GM12891 (cell line): ENCODE measurements at regions not wholly inside any gene's neighbourhood (a gene's known extent, or its start where the extent isn't known, plus 50 kb on each side); places are given as distances from the start of the nearest gene placed in this dataset.

Experiments used
- DNase-seq: peaks from one replicate; pipeline ENCODE4 v3.0.0; 2011; ENCODE audit warnings: low spot score; ENCODE audit not compliant: insufficient read length
- FAIRE-seq: peaks from 2 replicates; lab custom pipeline; 2011; peaks lifted over from hg19 to GRCh38; lab: Jason Lieb, UNC
- PAX5 ChIP-seq: IDR thresholded peaks from 2 replicates; pipeline ENCODE4 v1.6.1; 2011; ENCODE audit warnings: low read length, moderate library complexity, mild to moderate bottlenecking; ENCODE audit not compliant: insufficient read depth, severe bottlenecking
- POLR2A ChIP-seq: IDR thresholded peaks from 2 replicates; pipeline ENCODE4 v1.6.1; 2011; ENCODE audit warnings: low read depth, low read length, control low read depth
- POLR2AphosphoS5 ChIP-seq: IDR thresholded peaks from 2 replicates; pipeline ENCODE4 v1.6.1; 2011; ENCODE audit warnings: low read depth, low read length, control low read depth
- POU2F2 ChIP-seq: IDR thresholded peaks from 2 replicates; pipeline ENCODE4 v1.6.1; 2011; ENCODE audit warnings: low read depth, mild to moderate bottlenecking, control low read depth, low read length, moderate library complexity
- SPI1 ChIP-seq: IDR thresholded peaks from 2 replicates; pipeline ENCODE4 v1.6.1; 2011; ENCODE audit warnings: low read depth, low read length, control low read depth
- TAF1 ChIP-seq: IDR thresholded peaks from 2 replicates; pipeline ENCODE4 v1.6.1; 2011; ENCODE audit warnings: low read depth, low read length, control low read depth

DNA sequence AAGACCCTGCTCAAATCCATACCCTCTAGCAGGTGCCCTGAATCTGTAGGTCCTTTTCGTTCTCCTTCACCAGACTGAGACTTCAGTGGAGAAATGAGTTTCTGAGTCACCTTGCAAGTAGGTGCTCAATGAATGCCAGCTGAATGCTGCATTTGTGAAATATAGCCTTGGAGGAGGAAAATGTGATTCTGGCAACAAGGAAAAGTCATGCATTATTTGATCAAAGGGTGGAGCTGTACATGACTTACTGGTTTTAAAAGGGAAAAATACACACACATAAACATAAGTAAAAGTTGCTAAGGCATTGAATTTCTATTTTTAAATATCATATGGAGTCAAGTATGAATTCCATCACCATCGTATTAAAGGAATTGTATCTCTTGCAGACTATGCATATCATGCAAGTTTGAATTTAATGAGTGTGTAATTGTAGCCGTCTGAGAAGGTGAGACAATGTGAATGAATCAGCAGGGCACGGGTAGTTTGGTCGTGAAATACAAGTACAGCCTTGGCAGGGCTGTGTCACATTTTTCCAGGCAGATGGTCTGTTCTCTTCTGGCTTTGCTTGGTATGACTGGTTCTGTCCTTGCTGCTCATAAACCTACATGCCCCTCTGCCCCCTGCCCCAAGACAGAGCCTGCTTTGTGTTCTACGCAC is 160.8 kb downstream of the COL6A3 start:
- DNase-seq (no peak), FAIRE-seq (no peak)
- no peak for TF ChIP-seq POLR2A
- TF ChIP-seq POLR2AphosphoS5 = no peak
- no peak for TF ChIP-seq POU2F2
- TF ChIP-seq TAF1 = no peak
- no peak for TF ChIP-seq PAX5
- no peak for TF ChIP-seq SPI1

DNA sequence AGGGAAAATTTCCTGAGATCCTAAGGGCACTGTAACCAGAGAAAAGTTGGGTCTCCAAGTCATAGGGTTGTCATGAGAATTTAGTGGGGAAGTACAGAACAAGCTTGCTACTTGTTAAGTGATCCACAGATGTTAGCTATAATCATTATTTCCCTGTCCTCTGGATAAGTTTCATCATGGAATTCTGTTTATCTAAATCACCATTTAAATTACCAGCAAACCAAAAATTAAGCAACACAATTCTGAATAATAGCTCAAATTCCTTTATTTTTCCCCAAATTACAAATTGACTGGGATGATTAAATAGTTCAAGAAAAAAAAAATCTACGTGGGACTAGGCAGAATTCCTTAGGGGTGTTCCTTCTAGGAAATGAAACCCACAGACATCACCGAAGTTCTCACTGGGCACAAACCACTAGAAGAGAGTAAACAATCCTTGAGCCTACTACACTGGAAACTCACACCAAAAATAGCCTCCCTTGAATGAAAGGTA is 159.5 kb downstream of the COL6A3 start:
- DNase-seq = no peak
- FAIRE-seq = no peak
- TF ChIP-seq POLR2AphosphoS5 = no peak
- TF ChIP-seq TAF1 = no peak
- no peak for TF ChIP-seq POU2F2
- no peak for TF ChIP-seq POLR2A
- TF ChIP-seq PAX5 = no peak
- TF ChIP-seq SPI1 = no peak

DNA sequence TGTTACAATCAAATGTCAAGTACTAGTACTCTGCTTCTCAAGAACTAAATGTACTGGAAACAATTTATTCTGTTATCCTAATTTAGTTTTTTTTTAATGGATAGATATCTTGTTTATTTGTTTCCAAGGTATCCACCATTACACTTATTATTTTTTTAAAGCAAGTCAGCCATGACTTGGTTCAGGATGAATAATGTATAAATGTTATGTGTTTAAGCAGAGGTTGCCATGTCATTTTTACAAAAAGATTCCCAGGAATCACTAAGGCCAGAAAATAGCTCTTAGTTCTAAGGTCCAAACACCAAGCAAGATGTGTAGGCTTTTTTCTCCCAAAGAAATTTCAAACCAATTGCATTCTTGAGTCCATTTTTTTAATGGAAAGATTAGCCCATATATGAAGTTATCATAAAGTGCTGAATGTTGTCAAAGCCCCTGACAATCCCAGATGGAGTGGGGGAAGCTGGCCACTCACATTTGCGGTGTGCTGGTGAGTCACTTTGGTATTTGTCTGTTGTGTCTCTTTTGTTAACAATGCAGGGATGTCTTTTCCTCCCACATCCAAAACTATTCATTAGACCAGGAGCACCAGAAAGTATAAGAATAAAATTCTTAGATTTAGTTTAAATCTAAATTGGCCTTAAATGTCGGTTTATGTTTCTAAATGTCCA is 158.9 kb downstream of the COL6A3 start:
- DNase-seq = no peak
- no peak for FAIRE-seq

DNA sequence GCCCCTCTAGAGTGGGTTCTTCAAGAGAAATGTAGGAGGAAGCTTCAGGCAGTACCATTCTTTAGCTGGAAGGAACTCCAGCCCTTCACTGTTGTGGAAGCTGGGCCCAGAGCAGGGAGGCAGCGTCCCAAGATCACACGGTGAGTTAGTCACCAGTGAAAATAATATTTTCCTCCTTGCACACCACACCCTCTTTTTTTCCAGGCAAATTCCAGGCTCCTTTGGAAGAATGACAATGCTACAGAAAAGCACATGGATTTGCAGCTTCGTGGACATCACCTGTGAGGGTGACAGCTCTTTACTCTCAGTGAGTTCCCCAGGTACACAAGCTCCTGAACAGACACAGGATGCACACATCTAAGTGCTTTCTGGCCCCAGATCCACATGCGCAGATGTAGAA is 157.1 kb downstream of the COL6A3 start:
- no peak for TF ChIP-seq SPI1
- DNase-seq (no peak), FAIRE-seq (no peak)

More for the DNA sequence above, 158.9 kb downstream of the COL6A3 start:
- TF ChIP-seq SPI1 (no peak), POLR2AphosphoS5 (no peak), POU2F2 (no peak), POLR2A (no peak), PAX5 (no peak), TAF1 (no peak)

DNA sequence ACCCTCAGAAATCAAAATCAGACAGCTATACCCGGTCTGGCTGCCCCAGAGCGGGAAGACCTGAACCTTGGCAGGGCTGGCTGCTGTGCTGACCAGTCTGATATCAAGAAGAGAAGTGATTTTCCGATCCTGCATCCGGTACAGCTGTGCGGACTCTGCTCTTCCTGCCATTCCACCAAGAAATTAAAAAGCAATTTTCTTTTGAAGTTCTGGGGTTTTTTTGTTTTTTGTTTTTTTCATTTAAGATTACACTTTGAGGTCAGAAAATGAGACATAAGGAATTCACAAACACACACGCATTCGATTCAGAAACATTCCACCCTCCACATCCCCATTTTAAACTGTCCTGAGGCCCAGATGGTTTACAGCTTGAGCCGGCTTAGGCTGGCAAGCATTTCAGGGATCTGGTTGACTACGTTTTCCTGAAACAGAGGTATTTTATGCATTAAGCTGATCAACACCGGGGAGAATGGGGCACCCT is 156.5 kb downstream of the COL6A3 start:
- FAIRE-seq = no peak
- no peak for TF ChIP-seq TAF1
- no peak for DNase-seq

DNA sequence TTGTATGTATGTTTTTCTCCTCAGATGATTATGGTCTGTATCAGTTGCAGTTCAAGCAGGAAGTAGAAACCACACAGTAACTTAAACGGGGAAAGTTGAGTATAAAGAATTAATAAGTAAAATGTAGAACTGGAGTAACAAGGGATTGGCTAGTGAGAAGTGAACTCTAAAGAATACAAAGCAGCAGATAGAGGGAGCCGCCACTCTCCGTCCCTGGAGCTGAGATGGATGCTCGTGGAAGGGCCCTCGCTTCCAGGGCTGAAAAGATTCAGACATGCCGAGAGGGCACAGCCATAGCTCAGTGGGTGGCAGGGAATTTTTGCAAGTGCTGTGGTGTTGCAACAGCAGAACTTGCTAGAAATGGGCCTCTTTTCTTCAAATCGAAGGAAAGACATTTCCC is 155.8 kb downstream of the COL6A3 start:
- DNase-seq = no peak

DNA sequence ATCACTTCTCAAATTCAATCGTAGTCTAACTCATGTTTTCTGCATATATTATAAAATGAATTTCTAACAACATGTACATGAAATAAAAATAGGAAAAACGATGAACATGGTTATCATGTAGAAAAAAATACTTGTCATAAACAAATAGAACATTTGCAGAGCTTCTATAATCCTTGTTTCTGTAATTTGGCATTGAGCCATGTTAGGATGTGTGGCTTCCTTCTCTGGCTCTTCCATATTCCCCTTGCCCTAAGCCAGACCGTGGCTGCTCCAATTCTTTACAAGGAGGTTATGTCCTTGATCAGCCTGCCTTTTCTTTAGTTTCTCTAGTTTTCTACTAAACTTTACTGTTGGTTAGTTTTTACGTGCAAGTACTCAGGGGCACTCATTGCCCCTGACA is 155.3 kb downstream of the COL6A3 start:
- FAIRE-seq (no peak), DNase-seq (no peak)
- TF ChIP-seq POLR2AphosphoS5 (no peak), TAF1 (no peak), PAX5 (no peak), POU2F2 (no peak), SPI1 (no peak), POLR2A (no peak)

More for the DNA sequence above, 155.8 kb downstream of the COL6A3 start:
- no peak for FAIRE-seq
- TF ChIP-seq POLR2A (no peak), TAF1 (no peak), POU2F2 (no peak), SPI1 (no peak)

DNA sequence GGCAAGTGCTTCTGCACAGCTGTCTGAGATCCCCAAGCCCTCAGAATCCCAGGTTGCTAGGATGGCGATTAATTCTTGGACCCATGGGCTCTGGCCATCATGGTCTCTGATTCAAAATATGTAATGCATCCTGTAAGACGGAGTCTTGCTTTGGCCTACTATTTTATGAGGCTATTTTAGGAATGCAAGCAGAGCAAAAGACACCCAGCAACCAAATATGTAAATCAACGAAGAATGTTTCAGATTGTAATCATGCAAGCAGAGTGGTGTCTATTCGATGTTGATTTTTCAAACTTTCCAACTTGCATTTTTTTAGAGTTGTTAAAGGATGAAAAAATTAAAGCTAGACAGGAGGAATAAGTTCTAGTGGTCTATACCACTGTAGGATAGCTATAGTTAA is 154.8 kb downstream of the COL6A3 start:
- DNase-seq (no peak), FAIRE-seq (no peak)
- TF ChIP-seq POLR2A (no peak), POU2F2 (no peak), SPI1 (no peak)

DNA sequence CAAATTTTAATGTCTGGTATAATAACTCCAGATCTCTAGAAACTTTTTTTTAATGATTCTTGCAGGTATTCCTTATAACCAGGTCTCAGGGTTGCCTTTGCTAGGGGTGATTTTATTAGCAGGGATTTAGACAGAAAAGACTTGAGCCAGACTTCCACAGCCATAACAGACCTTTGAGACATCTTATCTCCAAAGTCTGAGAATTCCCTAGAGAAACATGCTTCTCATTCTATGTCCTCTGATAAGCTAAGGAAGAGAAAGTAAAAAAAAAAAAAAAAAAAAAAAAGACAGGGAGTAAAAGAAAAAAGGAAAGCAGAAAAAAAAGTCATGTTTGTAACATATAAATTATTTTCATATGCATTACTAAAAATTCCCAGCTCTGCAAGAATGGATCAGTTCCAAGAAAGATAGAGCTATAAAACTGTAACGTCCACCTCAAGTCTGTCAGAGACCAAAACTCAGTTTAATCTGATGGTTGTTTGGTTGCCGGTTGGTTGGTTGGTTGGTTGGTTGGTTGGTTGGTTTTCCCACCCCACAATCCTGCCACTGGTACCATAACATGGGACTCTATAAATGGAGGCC is 153.8 kb downstream of the COL6A3 start:
- TF ChIP-seq POU2F2 (no peak), POLR2AphosphoS5 (no peak), POLR2A (no peak), SPI1 (no peak), PAX5 (no peak), TAF1 (no peak)
- DNase-seq (no peak), FAIRE-seq (no peak)

DNA sequence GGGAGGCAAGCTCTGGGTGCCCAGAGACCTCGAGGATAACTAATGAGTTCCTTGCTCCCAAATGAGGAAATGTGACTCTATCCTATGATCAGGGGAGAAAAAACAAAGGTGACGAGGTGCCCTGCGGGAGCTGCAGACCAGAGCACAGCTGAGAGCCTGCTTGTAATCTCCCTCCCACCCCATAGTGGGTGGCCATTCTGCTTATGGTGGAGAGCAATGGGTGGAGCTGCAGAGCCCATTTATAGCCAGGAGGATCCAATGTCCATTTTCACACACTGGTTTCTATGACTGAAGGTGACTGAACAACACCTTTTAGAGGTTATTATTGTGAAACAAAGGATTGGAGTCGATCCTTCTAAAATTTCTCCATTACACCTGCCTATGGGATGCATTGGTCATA is 153.3 kb downstream of the COL6A3 start:
- TF ChIP-seq POLR2AphosphoS5 (no peak), PAX5 (no peak), POLR2A (no peak), TAF1 (no peak), POU2F2 (no peak), SPI1 (no peak)
- DNase-seq = no peak
- no peak for FAIRE-seq
